Astrocyte (in vitro differentiated cells and primary cell): ENCODE measurements at regions not wholly inside any gene's neighbourhood (a gene's known extent, or its start where the extent isn't known, plus 50 kb on each side); places are given as distances from the start of the nearest gene placed in this dataset.

Source experiments
- DNase-seq: peaks from one replicate; pipeline ENCODE4 v3.0.0-alpha.2; 2010; ENCODE audit warnings: low read depth
- FAIRE-seq: peaks from 2 replicates; lab custom pipeline; 2011; peaks lifted over from hg19 to GRCh38; lab: Jason Lieb, UNC
- H2AFZ ChIP-seq: 2 replicates; pipeline ENCODE4 v1.6.0; 2012; ENCODE audit warnings: low read depth, low read length, inconsistent platforms
- H3K27ac ChIP-seq: 2 replicates; pipeline ENCODE4 v1.5.1; 2011; ENCODE audit warnings: low read depth, low read length, inconsistent platforms
- H3K27me3 ChIP-seq: 2 replicates; pipeline ENCODE4 v1.6.0; 2011; ENCODE audit warnings: low read length, inconsistent platforms; ENCODE audit not compliant: insufficient read depth
- H3K36me3 ChIP-seq: 2 replicates; pipeline ENCODE4 v1.5.1; 2011; ENCODE audit warnings: low read length, inconsistent platforms; ENCODE audit not compliant: insufficient read depth
- H3K4me1 ChIP-seq: 2 replicates; pipeline ENCODE4 v1.5.1; 2011; ENCODE audit warnings: low read length, inconsistent platforms; ENCODE audit not compliant: insufficient read depth
- H3K4me2 ChIP-seq: 2 replicates; pipeline ENCODE4 v1.6.0; 2012; ENCODE audit warnings: low read length, inconsistent platforms
- H3K4me3 ChIP-seq: 2 replicates; pipeline ENCODE4 v1.5.1; 2011; ENCODE audit warnings: low read depth, mild to moderate bottlenecking, low read length, inconsistent platforms; ENCODE audit not compliant: insufficient read depth
- H3K79me2 ChIP-seq: 2 replicates; pipeline ENCODE4 v1.6.0; 2012; ENCODE audit warnings: mild to moderate bottlenecking, low read length, inconsistent platforms; ENCODE audit not compliant: insufficient read depth
- H3K9ac ChIP-seq: 2 replicates; pipeline ENCODE4 v1.6.0; 2012; ENCODE audit warnings: mild to moderate bottlenecking, low read length, inconsistent platforms
- H3K9me3 ChIP-seq: 2 replicates; pipeline ENCODE4 v1.5.1; 2012; ENCODE audit warnings: low read depth, mild to moderate bottlenecking, low read length, inconsistent platforms; ENCODE audit not compliant: insufficient read depth
- H4K20me1 ChIP-seq: 2 replicates; pipeline ENCODE4 v1.6.0; 2012; ENCODE audit warnings: low read length, inconsistent platforms; ENCODE audit not compliant: insufficient read depth
- H3K27ac Mint-ChIP-seq: one replicate; pipeline ENCODE4 v1.8.0; 2021; ENCODE audit warnings: mild to moderate bottlenecking, mixed read lengths; ENCODE audit not compliant: unreplicated experiment
- H3K27me3 Mint-ChIP-seq: one replicate; pipeline ENCODE4 v1.8.0; 2021; ENCODE audit warnings: low read depth, mixed read lengths; ENCODE audit not compliant: unreplicated experiment
- H3K36me3 Mint-ChIP-seq: one replicate; pipeline ENCODE4 v1.8.0; 2021; ENCODE audit warnings: low read depth, mixed read lengths; ENCODE audit not compliant: unreplicated experiment
- H3K4me1 Mint-ChIP-seq: one replicate; pipeline ENCODE4 v1.8.0; 2021; ENCODE audit warnings: low read depth, mixed read lengths; ENCODE audit not compliant: unreplicated experiment
- H3K4me3 Mint-ChIP-seq: one replicate; pipeline ENCODE4 v1.8.0; 2021; ENCODE audit warnings: mild to moderate bottlenecking, moderate library complexity, mixed read lengths; ENCODE audit not compliant: unreplicated experiment
- H3K9me3 Mint-ChIP-seq: one replicate; pipeline ENCODE4 v1.8.0; 2021; ENCODE audit warnings: mild to moderate bottlenecking, mixed read lengths; ENCODE audit not compliant: unreplicated experiment
- EZH2 ChIP-seq: IDR thresholded peaks from 2 replicates; pipeline ENCODE4 v1.6.1; 2012; ENCODE audit warnings: mild to moderate bottlenecking, low read length, inconsistent platforms; ENCODE audit not compliant: insufficient read depth
- TF ChIP-seq, protein P1 (sequence below): IDR thresholded peaks from 2 replicates; pipeline ENCODE4 v1.5.1; 2011; ENCODE audit warnings: low read depth, mild to moderate bottlenecking, inconsistent platforms, low read length, moderate library complexity; ENCODE audit not compliant: insufficient read depth

DNA sequence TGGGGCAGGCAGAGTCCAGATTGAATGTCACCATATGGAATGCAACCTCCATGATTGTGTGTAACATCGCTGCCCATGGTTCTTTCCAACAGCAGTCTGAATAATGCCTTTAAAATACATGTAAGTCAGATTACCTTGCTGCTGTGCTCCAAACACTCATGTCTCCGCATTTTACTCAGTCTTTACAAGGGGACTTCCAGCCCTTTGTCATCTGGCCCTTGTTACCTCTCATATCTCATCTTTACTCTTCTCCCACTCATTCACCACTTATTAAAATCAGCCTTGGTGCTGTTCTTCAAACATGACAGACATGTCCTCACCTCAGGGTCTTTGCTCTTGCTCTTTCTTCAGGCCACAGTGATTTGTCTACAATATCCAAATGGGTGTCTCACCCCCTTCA is 200.4 kb upstream of the GYPA start:
- Histone ChIP-seq H3K27ac (no peak overlapping the region), H3K36me3 (no peaks in the 10 kb centered on the region), H3K4me3 (no peak overlapping the region), H3K79me2 (no peaks in the 10 kb centered on the region), H4K20me1 (no peaks in the 10 kb centered on the region), H3K27me3 (no peaks in the 10 kb centered on the region), H3K4me1 (no peaks in the 10 kb centered on the region), H2AFZ (no peak overlapping the region), H3K9me3 (no peaks in the 10 kb centered on the region), H3K4me2 (no peak overlapping the region), H3K9ac (no peak overlapping the region)
- TF ChIP-seq, protein P1, sequence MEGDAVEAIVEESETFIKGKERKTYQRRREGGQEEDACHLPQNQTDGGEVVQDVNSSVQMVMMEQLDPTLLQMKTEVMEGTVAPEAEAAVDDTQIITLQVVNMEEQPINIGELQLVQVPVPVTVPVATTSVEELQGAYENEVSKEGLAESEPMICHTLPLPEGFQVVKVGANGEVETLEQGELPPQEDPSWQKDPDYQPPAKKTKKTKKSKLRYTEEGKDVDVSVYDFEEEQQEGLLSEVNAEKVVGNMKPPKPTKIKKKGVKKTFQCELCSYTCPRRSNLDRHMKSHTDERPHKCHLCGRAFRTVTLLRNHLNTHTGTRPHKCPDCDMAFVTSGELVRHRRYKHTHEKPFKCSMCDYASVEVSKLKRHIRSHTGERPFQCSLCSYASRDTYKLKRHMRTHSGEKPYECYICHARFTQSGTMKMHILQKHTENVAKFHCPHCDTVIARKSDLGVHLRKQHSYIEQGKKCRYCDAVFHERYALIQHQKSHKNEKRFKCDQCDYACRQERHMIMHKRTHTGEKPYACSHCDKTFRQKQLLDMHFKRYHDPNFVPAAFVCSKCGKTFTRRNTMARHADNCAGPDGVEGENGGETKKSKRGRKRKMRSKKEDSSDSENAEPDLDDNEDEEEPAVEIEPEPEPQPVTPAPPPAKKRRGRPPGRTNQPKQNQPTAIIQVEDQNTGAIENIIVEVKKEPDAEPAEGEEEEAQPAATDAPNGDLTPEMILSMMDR = no peak
- no peak for TF ChIP-seq EZH2
- DNase-seq (no peak), FAIRE-seq (no peak)
- Mint-ChIP-seq H3K4me1 (peaks cover 8% of the 10 kb centered on the region), H3K27me3 (peaks cover 10% of the 10 kb centered on the region), H3K4me3 (no peak overlapping the region), H3K27ac (no peak overlapping the region), H3K36me3 (peaks cover 2% of the 10 kb centered on the region), H3K9me3 (peaks cover 9% of the 10 kb centered on the region)

DNA sequence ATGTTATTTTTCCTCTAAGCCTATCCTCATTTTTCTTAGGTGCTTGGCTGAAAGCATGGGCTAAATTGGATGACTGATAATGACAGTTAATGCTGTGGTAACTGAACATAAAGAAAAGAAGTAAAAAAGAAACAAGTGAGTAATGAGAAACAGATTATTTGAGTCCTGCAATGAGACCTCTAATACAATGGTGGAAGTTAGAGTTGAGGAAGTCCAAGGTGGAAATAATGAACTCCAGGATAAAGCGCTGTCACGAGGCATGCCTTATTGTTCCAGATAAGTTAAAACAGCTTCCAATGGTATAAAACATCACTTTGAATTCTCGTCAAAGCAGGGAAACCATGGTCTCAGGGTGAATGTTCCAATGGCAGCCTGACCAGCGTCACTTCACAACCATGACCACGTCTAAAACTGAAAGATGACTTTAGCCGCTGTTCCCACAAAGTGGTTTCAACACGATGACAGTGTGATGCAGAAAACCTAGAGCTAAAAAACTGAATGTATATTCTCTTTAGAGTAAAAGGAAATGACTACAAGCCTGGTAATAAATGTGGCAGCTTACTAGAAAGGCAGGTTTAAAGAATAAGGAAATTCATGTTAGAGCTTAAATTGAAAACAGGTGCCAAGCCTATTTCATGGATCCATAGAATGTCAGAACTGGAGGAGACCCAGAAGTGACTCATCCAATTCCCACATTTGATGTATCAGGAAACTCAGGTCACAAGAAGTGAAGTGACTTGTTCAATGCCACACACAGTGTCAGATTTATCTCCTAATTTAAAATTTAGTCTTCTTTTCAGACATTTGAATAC is 202.6 kb upstream of the GYPA start:
- Histone ChIP-seq H3K27ac (peak overlapping the region; percentile 0), H3K79me2 (no peaks in the 10 kb centered on the region), H3K36me3 (no peaks in the 10 kb centered on the region), H3K4me3 (no peak overlapping the region), H4K20me1 (no peaks in the 10 kb centered on the region), H3K4me2 (peak overlapping the region; percentile 49), H3K9me3 (no peaks in the 10 kb centered on the region), H3K4me1 (no peaks in the 10 kb centered on the region), H2AFZ (no peak overlapping the region), H3K27me3 (no peaks in the 10 kb centered on the region), H3K9ac (no peak overlapping the region)
- peaks cover 10% of the 10 kb centered on the region for H3K27me3 Mint-ChIP-seq
- no peak for FAIRE-seq
- peaks cover 6% of the 10 kb centered on the region for H3K4me1 Mint-ChIP-seq
- peak; percentile 28 for DNase-seq
- no peaks in the 10 kb centered on the region for H3K36me3 Mint-ChIP-seq
- H3K9me3 Mint-ChIP-seq = peaks cover 9% of the 10 kb centered on the region
- TF ChIP-seq EZH2 = no peak
- TF ChIP-seq, protein P1 = no peak
- H3K4me3 Mint-ChIP-seq = no peak overlapping the region
- H3K27ac Mint-ChIP-seq = no peak overlapping the region

DNA sequence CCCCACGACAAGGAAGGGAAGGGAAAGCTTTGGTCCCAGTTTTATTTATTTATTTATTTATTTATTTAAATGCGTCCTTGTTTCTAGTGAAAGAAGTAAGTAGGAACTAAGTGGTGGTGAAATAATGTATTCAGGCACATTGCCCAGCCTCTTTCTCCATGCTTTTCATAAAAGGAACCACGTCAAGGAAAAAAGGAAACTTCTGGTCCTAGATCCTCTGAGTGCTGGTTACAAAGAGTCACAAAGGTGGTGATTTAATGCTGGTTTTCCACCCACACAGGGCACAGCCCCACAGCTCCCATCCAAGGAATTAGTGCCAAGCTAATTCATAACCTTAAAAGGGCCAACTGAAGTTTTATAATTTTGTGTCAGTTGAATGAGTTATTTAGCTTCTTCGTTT is 206.6 kb upstream of the GYPA start:
- H3K9me3 Mint-ChIP-seq = no peaks in the 10 kb centered on the region
- H3K4me2 ChIP-seq = no peak overlapping the region
- H3K9me3 ChIP-seq = no peaks in the 10 kb centered on the region
- no peak overlapping the region for H3K27ac ChIP-seq
- peaks cover 12% of the 10 kb centered on the region for H3K4me1 Mint-ChIP-seq
- FAIRE-seq (no peak), DNase-seq (no peak)
- no peak overlapping the region for H3K9ac ChIP-seq
- H2AFZ ChIP-seq = no peak overlapping the region
- no peaks in the 10 kb centered on the region for H3K36me3 Mint-ChIP-seq
- no peaks in the 10 kb centered on the region for H3K36me3 ChIP-seq
- H3K4me3 ChIP-seq = no peak overlapping the region
- TF ChIP-seq EZH2 = no peak
- TF ChIP-seq, protein P1 = no peak
- no peak overlapping the region for H3K4me3 Mint-ChIP-seq
- H3K27me3 ChIP-seq = no peaks in the 10 kb centered on the region
- peaks cover 5% of the 10 kb centered on the region for H3K4me1 ChIP-seq
- H3K27ac Mint-ChIP-seq = no peak overlapping the region
- no peaks in the 10 kb centered on the region for H4K20me1 ChIP-seq
- H3K27me3 Mint-ChIP-seq = peaks cover 3% of the 10 kb centered on the region
- no peaks in the 10 kb centered on the region for H3K79me2 ChIP-seq
